NCI-H446 (cell line): ENCODE measurements at regions not wholly inside any gene's neighbourhood (a gene's known extent, or its start where the extent isn't known, plus 50 kb on each side); places are given as distances from the start of the nearest gene placed in this dataset.
A peak's percentile ranks its signal among the peaks of the same experiment; 100 is the strongest.
"Not testable (repeated sequence)": the region's sequence is repeated elsewhere in the genome, so short reads cannot be mapped to it uniquely, and the experiment has no call there.

Experiments
- DNase-seq, 2 experiments: peaks; one replicate each; lab custom pipeline; 2025; lab: John Stamatoyannopoulos, UW

DNA sequence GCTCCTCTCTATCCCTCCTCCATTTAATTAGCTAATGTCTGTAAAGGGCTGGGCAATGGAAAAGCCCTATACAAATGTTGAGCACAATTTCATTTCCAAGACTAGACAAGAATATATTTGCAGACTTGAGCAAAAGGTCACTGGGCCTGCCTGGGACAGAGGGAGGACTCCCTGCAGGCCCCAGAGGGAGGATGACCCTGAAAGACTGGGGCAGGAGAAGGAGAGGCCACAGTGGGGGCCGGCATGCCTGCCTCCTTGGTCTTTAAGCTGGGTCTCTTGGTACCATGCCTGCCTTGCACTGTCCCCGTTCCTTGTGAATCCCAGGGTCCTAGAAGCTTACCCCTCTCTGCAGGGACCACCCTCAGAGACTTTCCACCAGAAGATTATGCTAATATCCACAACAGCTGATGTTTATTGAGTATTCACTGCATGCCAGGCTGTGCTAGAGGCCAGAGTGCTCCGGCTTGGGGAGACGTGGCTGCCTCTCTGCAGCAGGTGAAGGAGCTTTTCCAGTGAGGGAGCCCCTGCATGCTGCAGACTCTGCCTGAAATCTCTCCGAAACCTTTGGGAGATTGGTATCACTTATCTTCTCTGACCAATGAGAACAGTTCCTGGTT is 72.7 kb upstream of the HSPA9 start:
- DNase-seq = no peak

DNA sequence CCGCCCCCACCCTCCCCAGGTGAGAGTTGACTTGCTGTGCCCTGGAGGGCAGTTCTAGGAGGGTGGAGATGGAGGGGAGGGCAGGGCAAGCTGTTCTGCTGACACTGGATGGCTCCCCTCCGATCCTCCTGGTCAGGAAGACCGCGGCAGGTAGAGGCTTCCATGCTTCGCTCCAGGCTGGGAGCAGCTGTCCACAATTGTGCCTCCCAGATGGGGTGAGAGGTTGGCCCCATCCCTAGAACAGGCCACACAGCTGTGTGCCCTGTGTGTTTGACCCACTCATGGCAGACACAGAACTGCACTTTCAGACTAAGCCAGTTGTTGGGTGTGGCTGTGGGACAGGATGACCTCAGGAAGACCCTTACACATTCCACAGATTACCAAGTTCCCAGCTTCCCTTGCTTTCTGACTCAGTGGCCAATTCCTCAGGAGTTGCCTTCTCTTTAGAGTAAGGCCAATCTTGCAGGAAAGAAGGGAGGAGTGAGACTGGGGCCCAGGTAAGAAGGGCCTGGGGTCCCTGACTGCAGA is 72.1 kb upstream of the HSPA9 start:
- DNase-seq = no peak

DNA sequence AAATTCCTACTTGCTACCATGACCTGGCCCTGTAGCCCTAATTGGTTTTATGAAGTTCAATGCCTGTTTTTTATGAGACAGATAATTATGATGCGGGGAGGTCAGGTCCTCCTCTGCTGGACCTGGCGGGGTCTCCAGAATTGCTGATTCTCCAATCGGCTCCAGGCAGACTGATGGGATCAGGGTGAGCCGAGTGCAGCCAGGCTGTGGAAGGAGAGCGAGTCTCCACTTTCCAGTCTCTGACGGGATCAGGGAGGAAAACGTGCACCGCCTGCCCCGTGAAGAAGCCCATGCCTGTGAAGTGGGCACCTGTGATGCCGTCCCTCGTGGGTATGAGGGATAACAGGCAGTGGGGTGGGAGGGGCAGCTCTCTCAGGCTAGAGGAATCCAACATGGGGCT is 71.5 kb upstream of the HSPA9 start:
- no peak for DNase-seq

DNA sequence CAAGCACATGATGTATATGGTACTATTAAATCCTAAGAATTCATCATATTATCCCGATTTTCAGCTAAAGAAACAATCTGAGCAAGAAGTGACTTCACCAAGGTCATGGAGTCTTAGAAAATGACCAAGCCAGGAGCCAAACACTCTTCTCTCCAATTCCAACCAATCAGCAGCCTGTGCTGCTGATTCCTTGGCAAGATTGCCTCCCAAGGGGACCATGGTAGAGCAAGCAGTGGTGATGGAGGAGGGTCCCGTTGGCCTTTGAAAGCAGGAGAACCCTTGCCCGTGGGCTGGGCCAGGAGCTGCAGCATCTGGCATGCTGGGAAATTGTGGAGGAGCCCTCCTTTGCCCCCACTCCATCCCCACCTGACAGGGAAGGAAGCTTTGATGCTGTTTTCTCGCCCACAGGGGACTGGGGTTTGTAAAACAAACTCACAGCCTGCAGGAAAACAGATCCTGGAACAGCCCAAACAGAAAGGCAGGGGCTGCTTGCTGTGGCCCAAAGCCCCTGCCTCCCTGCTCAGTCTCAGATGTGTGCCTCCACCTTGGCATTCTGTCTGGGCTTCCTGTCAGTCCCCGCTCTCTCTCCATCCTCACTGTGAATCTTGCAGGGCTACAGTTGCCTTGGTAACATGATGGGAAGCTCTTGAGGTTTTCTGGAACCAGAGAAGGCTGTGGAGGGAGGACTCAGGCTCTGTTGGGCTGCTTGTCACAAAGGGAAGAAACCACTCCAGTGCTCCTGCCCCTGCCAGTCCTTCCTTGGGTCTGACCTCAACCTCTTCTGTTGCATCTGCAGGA is 70.8 kb upstream of the HSPA9 start:
- peak; percentile 71 to 86 for DNase-seq

DNA sequence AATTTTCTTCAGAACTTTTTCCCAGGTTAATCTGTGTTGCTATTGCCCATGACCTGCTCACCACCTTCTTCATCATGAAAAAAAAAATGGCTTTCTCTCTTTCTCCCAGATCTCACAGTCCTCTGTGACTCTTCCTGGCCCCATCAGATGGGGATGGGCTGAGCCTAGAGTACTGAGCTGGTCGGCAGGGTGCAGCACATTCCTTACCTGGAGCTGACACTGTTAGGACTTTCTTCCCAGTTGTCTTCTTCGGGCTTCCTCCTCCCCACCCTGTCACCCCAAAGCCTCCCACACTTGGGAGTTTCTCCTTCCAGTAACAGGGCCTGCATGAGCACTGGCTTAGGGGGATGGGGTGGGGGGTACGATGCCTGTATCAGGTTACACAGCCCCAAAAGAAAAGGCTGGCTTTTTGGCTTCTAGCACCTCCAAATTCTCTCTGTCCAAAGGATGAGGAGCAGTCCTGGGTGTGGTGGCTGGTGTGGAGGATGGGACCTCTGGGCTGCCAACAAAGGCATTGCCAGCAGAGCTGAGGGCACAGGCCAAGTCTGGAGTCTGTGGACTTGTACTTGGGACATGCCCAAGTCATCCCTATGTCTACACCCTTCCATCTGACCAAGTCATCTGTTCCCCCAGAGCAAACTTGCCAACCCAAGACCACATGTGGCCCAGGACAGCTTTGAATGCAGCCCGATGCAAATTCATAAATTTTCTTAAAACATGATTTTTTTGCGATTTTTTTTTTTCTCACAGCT is 68.0 kb upstream of the HSPA9 start:
- DNase-seq = peak in 1 of 2 experiments; percentile 75

DNA sequence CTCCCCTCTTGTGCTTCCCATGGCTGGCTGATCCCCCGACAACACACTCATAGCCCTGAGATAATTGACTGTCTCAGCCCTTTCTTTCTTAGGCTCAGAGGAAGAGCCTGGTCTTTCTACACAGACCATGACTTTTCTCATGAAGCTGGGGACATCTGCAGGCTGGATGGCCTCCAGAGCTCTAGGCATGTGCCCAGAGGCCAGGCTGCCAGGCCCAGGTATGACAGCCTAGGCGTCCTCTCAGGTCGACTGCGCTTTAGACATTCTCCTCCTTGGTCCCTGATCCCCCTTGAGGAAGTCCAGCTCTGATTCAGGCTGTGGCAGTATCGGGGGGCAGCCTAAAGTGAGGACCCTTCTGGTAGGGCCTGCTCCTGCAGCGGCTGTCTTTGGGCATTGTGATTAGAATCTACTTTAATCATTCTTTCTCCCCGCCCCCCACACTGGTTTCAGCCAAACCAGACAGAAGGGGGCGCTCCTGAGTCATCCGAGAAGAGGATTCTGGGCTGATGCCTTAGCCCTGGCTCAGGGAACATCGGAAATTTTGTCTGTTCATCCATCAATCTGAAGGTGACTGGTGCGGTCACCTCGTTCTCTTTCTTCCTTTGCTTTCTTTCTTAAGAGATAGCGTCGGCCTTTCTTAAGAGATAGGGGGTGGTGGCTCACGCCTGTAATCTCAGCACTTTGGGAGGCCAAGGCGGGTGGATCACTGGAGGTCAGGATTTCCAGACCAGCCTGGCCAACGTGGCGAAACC is 66.5 kb upstream of the HSPA9 start:
- peak; percentile 50 to 80 for DNase-seq

DNA sequence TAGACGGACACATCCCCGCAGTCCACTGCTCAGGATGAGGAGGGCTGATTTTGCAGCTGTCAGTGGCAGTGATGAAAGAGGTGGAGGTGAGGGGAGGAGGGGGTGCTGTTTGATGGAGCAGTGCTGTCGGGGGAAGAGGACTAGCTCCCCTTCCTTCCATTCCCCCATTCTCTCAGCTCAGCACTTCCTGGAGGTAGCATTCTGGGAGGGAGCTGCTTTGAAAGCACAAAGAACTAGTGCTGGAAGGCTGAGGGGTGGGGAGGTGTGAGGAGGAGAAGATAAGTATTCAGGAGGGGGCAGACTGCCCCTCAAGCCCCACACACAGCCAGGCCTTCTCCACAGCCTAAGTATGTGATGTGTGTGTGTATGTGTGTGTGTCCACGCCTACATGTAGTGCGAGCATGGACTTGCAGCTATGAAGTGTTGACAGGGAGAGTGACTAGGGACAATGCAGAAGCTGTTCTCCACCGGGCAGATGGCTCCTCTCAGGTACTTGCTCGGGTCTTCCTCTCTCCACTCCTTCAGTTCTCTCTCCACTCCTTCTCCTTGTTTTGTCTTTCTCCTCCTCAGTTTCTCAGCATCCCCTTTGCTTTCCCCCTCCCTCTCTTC is 65.5 kb upstream of the HSPA9 start:
- DNase-seq = no peak

DNA sequence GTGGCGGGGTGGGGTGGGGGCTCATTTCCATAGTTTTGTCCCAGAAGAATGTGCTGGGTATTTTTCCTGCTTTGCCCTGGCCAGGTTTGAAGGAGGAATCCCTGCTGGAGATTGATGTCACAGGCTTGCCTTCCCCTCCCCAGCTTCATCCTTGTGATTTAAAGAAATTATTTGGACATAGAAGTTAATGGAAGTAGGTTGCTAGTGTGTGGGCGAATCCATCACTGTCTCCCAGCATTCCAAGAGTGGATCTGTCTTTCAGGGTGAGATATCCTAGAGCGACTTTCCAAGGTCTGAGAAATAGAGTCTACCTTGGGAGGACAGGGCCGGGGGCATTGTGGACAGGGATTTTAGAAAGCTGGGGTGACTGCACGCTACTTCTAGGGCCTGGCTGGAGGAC is 64.9 kb upstream of the HSPA9 start:
- DNase-seq = no peak

DNA sequence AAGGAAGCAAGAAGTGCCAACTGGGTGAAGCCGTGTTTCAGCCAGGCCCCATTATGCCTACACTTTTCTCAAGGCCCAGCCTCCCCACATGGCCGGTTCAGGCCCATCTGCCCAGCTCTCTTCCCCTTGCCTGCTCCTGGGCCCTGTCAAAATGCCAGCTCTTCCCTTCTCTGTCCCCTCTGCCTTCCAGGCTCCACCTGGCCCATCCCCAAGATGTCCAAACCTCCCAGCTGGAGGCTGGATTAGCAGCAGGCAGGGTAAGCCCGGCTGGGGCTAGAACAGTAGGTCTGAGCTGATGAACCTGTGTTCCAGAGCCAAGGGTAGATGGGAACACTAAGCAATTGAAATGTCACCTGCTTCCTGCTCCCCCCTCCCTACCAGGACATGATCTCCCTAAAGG is 64.1 kb upstream of the HSPA9 start:
- DNase-seq = peak; percentile 72 to 95

DNA sequence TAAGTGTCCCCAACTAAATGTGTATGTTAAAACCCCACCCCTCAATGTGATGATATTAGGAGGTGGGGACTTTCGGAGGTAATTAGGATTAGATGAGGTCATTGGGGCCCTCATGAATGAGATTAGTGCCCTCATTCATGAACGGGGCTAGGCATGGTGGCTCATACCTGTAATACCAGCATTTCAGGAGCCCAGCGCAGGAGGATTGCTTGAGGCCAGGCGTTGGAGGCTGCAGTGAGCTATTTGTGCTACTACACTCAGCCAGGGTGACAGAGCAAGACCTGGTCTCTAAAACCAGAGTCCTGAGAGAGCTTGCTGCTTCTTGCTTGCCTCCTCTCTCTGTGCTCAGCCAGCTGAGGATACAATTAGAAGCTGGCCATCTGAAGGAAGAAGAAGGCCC is 62.1 kb upstream of the HSPA9 start:
- no peak for DNase-seq

DNA sequence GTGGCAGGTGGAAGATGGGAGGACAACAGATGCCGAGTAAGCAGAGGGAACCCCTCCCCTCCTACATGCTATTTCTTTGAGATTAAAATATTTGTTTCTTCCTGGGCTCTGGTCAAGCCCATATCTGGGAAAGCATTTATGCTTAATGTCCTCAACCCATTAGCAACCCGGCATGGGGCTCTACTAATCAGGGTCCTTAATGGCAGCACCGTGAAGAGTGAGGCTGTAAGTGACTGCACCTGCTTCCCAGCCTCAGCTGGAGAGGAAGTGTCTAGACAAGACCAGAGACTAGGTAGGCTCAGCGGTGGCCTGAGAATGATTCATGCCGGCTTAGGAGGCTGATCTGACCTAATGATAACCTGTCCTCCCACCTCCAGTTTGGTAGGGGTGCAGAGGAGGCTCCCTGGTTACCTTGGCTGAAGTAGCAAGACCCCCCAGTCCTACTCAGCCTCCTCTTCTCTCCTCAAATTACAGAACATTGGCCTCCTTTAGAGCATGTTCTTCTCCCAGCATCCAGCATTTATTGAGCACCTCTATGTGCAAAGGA is 61.3 kb upstream of the HSPA9 start:
- no peak for DNase-seq

DNA sequence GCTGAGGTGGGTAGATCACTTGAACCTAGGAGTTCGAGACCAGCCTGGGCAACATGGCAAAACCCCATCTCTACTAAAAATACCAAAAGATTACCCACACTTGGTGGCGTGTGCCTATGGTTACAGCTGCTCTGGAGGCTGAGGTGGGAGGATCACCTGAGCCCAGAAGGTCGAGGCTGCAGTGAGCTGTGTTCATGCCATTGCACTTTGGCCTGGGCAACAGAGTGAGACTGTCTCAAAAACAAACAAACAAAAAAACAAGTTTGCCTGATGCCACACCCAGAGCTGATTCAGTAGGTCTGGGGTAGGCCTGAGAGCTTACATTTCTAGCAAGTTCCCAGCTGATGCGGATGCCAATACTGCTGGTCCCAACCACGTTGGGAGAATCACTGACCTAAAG is 60.5 kb upstream of the HSPA9 start:
- DNase-seq = no peak

DNA sequence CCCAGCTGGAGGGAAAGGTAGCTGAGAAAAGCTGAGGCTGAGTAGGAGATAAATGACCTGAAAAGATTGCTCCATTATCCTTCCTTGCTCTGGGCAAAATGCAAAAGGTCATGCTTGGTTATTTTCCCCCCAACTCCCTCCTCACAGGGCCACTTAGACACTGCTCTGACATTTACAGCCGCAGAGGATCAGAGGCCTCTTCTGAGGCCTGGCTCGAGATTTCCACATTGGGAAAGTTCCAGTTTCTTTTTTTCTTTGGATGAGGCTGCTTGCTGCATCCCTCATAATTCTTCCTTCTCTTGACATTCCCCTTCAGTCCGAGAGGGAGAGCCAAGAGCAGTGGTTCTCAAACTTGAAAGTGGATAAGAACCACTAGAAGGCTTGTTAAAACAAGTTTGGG is 60.1 kb upstream of the HSPA9 start:
- DNase-seq = peak in 1 of 2 experiments; percentile 45

DNA sequence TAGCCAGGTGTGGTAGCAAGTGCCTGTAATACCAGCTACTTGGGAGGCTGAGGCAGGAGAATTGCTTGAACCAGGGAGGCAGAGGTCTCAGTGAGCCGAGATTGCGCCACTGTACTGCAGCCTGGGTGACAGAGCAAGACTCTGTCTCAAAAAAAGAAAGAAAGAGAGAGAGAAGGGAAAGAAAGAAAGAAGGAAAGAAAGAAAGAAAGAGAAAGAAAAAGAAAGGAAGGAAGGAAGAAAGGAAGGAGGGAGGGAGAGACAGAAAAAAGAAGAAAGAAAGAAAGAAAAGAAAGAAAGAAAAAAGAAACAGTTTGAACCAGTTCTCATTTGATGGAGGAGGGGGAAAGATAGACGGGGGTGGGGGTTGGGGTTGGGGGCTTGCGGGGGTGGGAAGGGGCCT is 59.6 kb upstream of the HSPA9 start:
- not testable (repeated sequence) for DNase-seq

DNA sequence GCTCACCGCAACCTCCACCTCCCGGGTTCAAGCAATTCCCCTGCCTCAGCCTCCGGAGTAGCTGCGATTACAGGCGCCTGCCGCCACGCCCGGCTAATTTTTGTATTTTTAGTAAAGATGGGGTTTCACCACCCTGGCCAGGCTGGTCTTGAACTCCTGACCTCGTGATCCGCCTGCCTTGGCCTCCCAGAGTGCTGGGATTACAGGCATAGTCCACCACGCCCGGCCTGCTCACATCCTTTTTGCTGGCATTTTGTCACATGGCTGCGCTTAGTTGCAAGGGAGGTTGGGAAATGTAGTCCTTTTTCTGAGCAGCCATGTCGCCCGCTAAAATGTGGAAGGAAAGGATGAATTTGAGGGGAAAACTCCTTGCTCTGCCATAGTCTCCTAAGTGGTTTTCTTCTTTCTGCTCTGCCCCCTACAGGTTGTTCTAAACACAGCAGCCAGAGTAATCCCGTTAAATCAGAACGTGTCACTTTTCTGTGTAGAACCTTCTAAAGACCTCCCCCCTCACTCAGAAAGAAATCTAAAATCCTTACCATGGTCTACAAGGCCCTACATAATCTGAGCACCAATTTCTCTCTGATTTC is 57.8 kb upstream of the HSPA9 start:
- no peak for DNase-seq

DNA sequence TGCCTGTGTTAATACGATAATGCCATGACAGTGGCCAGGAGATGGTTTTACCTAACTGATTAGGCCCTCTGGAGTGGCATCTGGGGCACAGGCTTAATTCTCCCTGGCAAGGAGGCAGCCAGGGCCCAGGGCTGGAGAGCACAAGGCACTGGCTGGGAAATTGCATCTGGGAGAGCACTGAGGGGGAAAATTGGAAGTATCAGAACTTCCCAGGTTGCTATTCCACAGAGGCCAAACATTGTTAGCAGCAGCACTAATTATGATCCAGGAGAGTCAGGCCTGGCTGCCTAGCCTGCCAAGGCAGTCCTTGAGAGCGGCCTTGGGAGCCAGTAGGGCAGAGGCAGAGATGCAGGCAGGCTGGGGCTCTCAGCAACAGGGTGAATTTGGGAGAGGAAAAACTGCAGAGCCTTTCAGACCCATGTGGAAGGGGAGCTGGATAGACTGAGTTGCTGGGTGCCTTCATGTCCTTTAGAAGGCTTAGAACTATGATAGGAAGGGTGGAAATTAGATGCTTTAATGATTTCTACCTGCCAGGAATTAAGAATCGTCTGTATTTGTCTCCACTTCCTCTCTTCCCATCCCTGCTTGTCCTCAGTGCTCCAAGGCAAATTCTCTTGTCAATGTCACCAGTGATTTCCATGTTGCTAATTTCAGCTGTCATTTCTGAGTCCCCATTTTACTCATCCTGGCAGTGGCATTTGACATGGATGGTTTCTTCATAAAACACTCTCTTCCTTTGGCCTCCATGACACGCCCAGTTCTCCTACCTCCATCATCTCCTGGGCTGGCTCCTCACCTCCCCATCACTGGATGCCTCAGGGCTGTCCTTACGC is 56.1 kb upstream of the HSPA9 start:
- peak in 1 of 2 experiments; percentile 52 for DNase-seq

DNA sequence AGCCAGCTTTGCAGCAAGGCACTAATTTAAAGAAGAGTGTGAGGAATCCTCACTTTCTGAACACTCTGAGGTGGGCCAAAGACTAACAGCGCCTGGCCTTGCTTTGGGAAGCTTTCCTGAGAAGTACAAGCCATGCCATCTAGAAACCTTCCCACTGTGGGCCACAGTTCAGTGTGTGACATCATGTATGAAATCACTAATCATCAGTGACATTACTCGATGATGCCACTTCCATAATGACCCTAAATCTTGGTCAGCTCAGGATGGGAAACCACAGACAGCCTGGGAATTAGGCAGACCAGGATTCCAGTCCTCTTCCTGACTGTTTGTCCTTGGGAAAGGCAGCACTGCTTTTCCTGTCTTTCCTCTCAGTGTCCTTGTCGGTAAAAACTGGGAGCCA is 54.2 kb upstream of the HSPA9 start:
- no peak for DNase-seq

DNA sequence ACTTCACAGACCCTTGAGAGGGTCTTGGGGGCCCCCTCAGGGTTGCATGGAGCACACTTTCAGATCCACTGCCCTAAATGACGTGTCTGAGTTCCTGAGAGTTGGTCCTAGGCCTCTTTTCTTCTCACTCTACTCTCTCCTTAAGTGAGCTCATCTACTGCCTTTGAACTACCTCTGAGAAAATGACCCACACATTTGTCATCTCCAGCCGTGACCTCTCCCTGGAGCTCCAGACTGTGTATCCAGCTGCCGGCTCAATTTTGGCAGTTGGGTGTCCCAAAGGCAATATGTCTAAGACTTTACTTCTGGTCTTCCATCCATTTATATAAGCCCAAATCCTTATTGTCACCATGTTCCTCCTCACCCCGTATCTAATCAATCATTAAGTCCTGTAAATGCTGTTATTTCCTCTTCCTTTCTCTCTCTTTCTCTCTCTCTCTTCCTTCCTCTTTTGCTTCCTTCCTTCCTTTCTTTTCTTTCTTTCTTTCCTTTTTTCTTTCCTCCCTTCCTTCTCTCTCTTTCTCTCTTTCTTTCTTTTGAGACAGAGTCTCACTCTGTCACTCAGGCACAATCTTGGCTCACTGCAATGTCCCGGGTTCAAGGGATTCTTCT is 51.2 kb upstream of the HSPA9 start:
- DNase-seq = no peak

DNA sequence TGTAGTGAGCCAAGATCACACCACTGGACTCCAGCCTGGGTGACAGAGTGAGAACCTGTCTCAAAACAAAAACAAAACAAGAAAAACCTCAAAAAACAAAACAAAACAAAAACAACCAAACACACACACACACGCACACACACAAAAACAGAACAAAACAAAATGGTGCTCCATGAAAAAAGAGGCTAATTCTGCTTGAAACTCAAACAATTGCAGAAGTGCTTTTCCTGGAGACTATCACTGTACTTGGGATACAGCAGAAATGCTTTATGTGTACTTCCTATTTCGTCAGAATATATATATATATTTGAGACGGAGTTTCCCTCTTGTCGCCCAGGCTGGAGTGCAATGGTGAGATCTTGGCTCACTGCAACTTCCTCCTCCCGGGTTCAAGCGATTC is 49.9 kb upstream of the HSPA9 start:
- no peak for DNase-seq
